Endothelial cell of umbilical vein (primary cell): ENCODE measurements at regions not wholly inside any gene's neighbourhood (a gene's known extent, or its start where the extent isn't known, plus 50 kb on each side); places are given as distances from the start of the nearest gene placed in this dataset.

Source experiments
- BruUV-seq: library from RNA; stranded (reverse); fragments of 400-500 nt; replicated peaks from 2 replicates; lab custom pipeline; 2021; lab: Mats Ljungman, UMichigan
- CTCF ChIA-PET: fragments of 300-600, 350-600 bp; sonication (Branson Sonifier 250); formaldehyde crosslinking; loops from one replicate; lab custom pipeline; 2021; ENCODE audit warnings: antibody characterized with exemption, inconsistent platforms; lab: Charles Lee
- POLR2A ChIA-PET: fragments of 300-600, 350-600 bp; sonication (Branson Sonifier 250); formaldehyde crosslinking; loops from one replicate; lab custom pipeline; 2021; ENCODE audit warnings: antibody characterized with exemption, inconsistent platforms; lab: Charles Lee
- DNase-seq: peaks from one replicate; pipeline ENCODE4 v3.0.0-alpha.2; 2011; ENCODE audit warnings: low read depth, low spot score
- FAIRE-seq: peaks from 2 replicates; lab custom pipeline; 2011; peaks lifted over from hg19 to GRCh38; lab: Jason Lieb, UNC
- H2AFZ ChIP-seq: 2 replicates; pipeline ENCODE4 v1.6.0; 2012; ENCODE audit warnings: low read depth, low read length, control low read depth, inconsistent platforms
- H3K27ac ChIP-seq: 2 replicates; pipeline ENCODE4 v1.5.1; 2011; ENCODE audit warnings: low read depth, mild to moderate bottlenecking, control low read depth, low read length, moderate library complexity; ENCODE audit not compliant: insufficient read depth
- H3K27me3 ChIP-seq, 2 experiments: 2 replicates each; pipeline versions ENCODE4 v1.6.0 to v1.6.1; 2011; ENCODE audit warnings: low read length in 2 of 2, mixed read lengths in 1 of 2; ENCODE audit not compliant: control insufficient read depth in 2 of 2, insufficient read depth in 2 of 2
- H3K36me3 ChIP-seq, 2 experiments: 2 replicates in 1 of 2; 3 replicates in 1 of 2; pipeline ENCODE4 v1.5.1; 2011; ENCODE audit warnings: low read length in 2 of 2, mild to moderate bottlenecking in 1 of 2, moderate library complexity in 1 of 2; ENCODE audit not compliant: control insufficient read depth in 2 of 2, insufficient read depth in 2 of 2; ENCODE audit errors: extremely low read depth in 1 of 2
- H3K4me1 ChIP-seq: 3 replicates; pipeline ENCODE4 v1.5.1; 2011; ENCODE audit warnings: mild to moderate bottlenecking, low read length; ENCODE audit not compliant: control insufficient read depth, insufficient read depth; ENCODE audit errors: extremely low read depth
- H3K4me2 ChIP-seq: 2 replicates; pipeline ENCODE4 v1.6.1; 2011; ENCODE audit warnings: low read length, control low read depth, mixed read lengths; ENCODE audit not compliant: insufficient read depth
- H3K4me3 ChIP-seq, 3 experiments: fragments of 200-600 bp in 1 of 3; sonication (generic), shearing (Covaris generic) in 1 of 3; replicated peaks in 1 of 3; 2 replicates each; pipeline ENCODE4 v1.5.1; 2011 to 2016; ENCODE audit warnings: control low read depth in 3 of 3, low read length in 3 of 3, mild to moderate bottlenecking in 2 of 3, inconsistent platforms in 1 of 3, low read depth in 1 of 3, moderate library complexity in 1 of 3; ENCODE audit not compliant: insufficient read depth in 1 of 3
- H3K79me2 ChIP-seq: 2 replicates; pipeline ENCODE4 v1.6.0; 2012; ENCODE audit warnings: low read length, inconsistent platforms; ENCODE audit not compliant: control insufficient read depth, insufficient read depth
- H3K9ac ChIP-seq: replicated peaks from 2 replicates; pipeline ENCODE3; 2011; ENCODE audit warnings: low read length, control low read depth; ENCODE audit not compliant: insufficient read depth; ENCODE audit errors: extremely low read depth
- H3K9me1 ChIP-seq: replicated peaks from 3 replicates; pipeline ENCODE4 v1.6.0; 2011; ENCODE audit warnings: mild to moderate bottlenecking, low read length; ENCODE audit not compliant: control insufficient read depth, insufficient read depth; ENCODE audit errors: extremely low read depth
- H3K9me3 ChIP-seq: replicated peaks from 2 replicates; pipeline ENCODE4 v1.5.1; 2012; ENCODE audit warnings: low read length, inconsistent platforms; ENCODE audit not compliant: control insufficient read depth, insufficient read depth
- H4K20me1 ChIP-seq: replicated peaks from 2 replicates; pipeline ENCODE3; 2011; ENCODE audit warnings: mild to moderate bottlenecking, low read length; ENCODE audit not compliant: control insufficient read depth, insufficient read depth; ENCODE audit errors: extremely low read depth
- CTCF ChIP-seq, 2 donors: IDR thresholded peaks; 1 replicate in 1 of 2; 2 replicates in 1 of 2; pipeline ENCODE4 v1.5.1; 2011; ENCODE audit warnings: low read length in 2 of 2, mild to moderate bottlenecking in 2 of 2, moderate library complexity in 2 of 2, control low read depth in 1 of 2, inconsistent platforms in 1 of 2, low read depth in 1 of 2; ENCODE audit not compliant: insufficient read depth in 1 of 2; ENCODE audit errors: extremely low read depth in 1 of 2
- EZH2 ChIP-seq: IDR thresholded peaks from 2 replicates; pipeline ENCODE4 v1.6.1; 2012; ENCODE audit warnings: borderline replicate concordance, low read depth, mild to moderate bottlenecking, moderate library complexity, low read length, inconsistent platforms; ENCODE audit not compliant: severe bottlenecking
- FOS ChIP-seq: IDR thresholded peaks from 2 replicates; pipeline ENCODE4 v1.6.1; 2011; ENCODE audit warnings: mild to moderate bottlenecking, low read length, moderate library complexity, borderline replicate concordance; ENCODE audit not compliant: insufficient read depth
- GATA2 ChIP-seq: IDR thresholded peaks from 2 replicates; pipeline ENCODE4 v1.7.0; 2011; ENCODE audit warnings: low read depth, mild to moderate bottlenecking, moderate library complexity, mixed read lengths, low read length; ENCODE audit not compliant: insufficient read length, insufficient read depth
- JUN ChIP-seq: IDR thresholded peaks from 2 replicates; pipeline ENCODE4 v1.6.1; 2011; ENCODE audit warnings: borderline replicate concordance, low read depth; ENCODE audit not compliant: insufficient read length, insufficient read depth
- MYC ChIP-seq: IDR thresholded peaks from one replicate; pipeline ENCODE4 v1.6.1; 2011; ENCODE audit warnings: mild to moderate bottlenecking, low read depth, low read length
- POLR2A ChIP-seq: IDR thresholded peaks from 2 replicates; pipeline ENCODE4 v1.6.1; 2012; ENCODE audit warnings: low read depth, mild to moderate bottlenecking, control low read depth, low read length
- POLR2AphosphoS5 ChIP-seq: IDR thresholded peaks from 2 replicates; pipeline ENCODE4 v1.6.1; 2012; ENCODE audit warnings: low read depth, mild to moderate bottlenecking, control low read depth, low read length, moderate library complexity; ENCODE audit not compliant: insufficient read depth
- dilution Hi-C: fragments of 300-500 bp; cut with MboI; formaldehyde crosslinking; loops from one replicate; pipeline ENCODE4 v1.15.0; 2019; ENCODE audit warnings: low sequenced_read_pairs; ENCODE audit not compliant: extremely low pct_ligation_motif_present
- intact Hi-C: fragments of 100-400 bp; cut with micrococcal nuclease; formaldehyde crosslinking; loops from one replicate; pipeline ENCODE4 v1.10.0; 2022
- TF ChIP-seq, protein P1 (sequence below): IDR thresholded peaks from 2 replicates; pipeline ENCODE4 v1.6.1; 2011; ENCODE audit not compliant: insufficient read depth, insufficient read length

- FAIRE-seq = no peak
- POLR2A ChIA-PET = no interaction called here
- BruUV-seq = no TSS peak
- dilution Hi-C loops = no loop called here
- TF ChIP-seq MYC = no peak
- TF ChIP-seq FOS = no peak
- no peak for TF ChIP-seq CTCF (IDR thresholded peaks at IDR 0.05; ENCODE audit: extremely low read depth in 1 of 2, insufficient read depth in 1 of 2, low read depth in 1 of 2, low read length in 2 of 2)
- TF ChIP-seq, protein P1, sequence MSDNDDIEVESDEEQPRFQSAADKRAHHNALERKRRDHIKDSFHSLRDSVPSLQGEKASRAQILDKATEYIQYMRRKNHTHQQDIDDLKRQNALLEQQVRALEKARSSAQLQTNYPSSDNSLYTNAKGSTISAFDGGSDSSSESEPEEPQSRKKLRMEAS = no peak
- no peak for TF ChIP-seq GATA2
- H2AFZ ChIP-seq = no peak overlapping the region
- no peaks in the 10 kb centered on the region for H3K9me3 ChIP-seq
- H3K36me3 ChIP-seq = no peaks in the 10 kb centered on the region
- intact Hi-C loops = no loop called here
- H3K9me1 ChIP-seq = no peaks in the 10 kb centered on the region
- no peaks in the 10 kb centered on the region for H3K4me1 ChIP-seq
- CTCF ChIA-PET = no interaction called here
- no peak overlapping the region for H3K27ac ChIP-seq
- H3K27me3 ChIP-seq = no peaks in the 10 kb centered on the region
- no peak overlapping the region for H3K4me2 ChIP-seq
- H3K4me3 ChIP-seq = no peak overlapping the region
- H4K20me1 ChIP-seq = no peaks in the 10 kb centered on the region
- H3K9ac ChIP-seq = no peak overlapping the region
- DNase-seq = no peak
- H3K79me2 ChIP-seq = no peaks in the 10 kb centered on the region
Observed at GRCh38 chr17:73777131-73777449, 132.8 kb upstream of the SDK2 start.

- H3K36me3 ChIP-seq = no peaks in the 10 kb centered on the region
- intact Hi-C loops = no loop called here
- H3K9me1 ChIP-seq = no peaks in the 10 kb centered on the region
- no peaks in the 10 kb centered on the region for H3K4me1 ChIP-seq
- no peak overlapping the region for H3K9ac ChIP-seq
- dilution Hi-C loops = no loop called here
- no peak overlapping the region for H3K4me3 ChIP-seq
- H4K20me1 ChIP-seq = no peaks in the 10 kb centered on the region
- no TSS peak for BruUV-seq
- peaks cover 3% of the 10 kb centered on the region for H3K9me3 ChIP-seq
- DNase-seq (no peak), FAIRE-seq (no peak)
- POLR2A ChIA-PET = no interaction called here
- no peaks in the 10 kb centered on the region for H3K79me2 ChIP-seq
- H3K4me2 ChIP-seq = no peak overlapping the region
- H3K27ac ChIP-seq = no peak overlapping the region
- CTCF ChIA-PET = no interaction called here
- TF ChIP-seq, protein P1 = no peak
- TF ChIP-seq POLR2AphosphoS5 (no peak), FOS (no peak), JUN (no peak), POLR2A (no peak), CTCF (IDR thresholded peaks at IDR 0.05; ENCODE audit: extremely low read depth in 1 of 2, insufficient read depth in 1 of 2, low read depth in 1 of 2, low read length in 2 of 2) (no peak), EZH2 (no peak), GATA2 (no peak), MYC (no peak)
- H3K27me3 ChIP-seq = no peaks in the 10 kb centered on the region
- H2AFZ ChIP-seq = no peak overlapping the region
Observed at GRCh38 chr17:73782231-73782630, 138.0 kb upstream of the SDK2 start.
